C4-2B (cell line): ENCODE measurements at regions not wholly inside any gene's neighbourhood (a gene's known extent, or its start where the extent isn't known, plus 50 kb on each side); places are given as distances from the start of the nearest gene placed in this dataset.

ENCODE experiments used
- CTCF ChIP-seq: fragments of 450-650 bp; conservative IDR thresholded peaks from 2 replicates; pipeline ENCODE4 v1.5.1; 2017; ENCODE audit warnings: mild to moderate bottlenecking
- ZFX ChIP-seq: fragments of 450-650 bp; IDR thresholded peaks from 2 replicates; pipeline ENCODE4 v1.6.1; 2017

GRCh38 chr5:143889986-143890385 lies 78.0 kb downstream of the HMHB1 start:
- TF ChIP-seq CTCF = no peak
- TF ChIP-seq ZFX = no peak
